HCT116 (cell line): ENCODE measurements at regions not wholly inside any gene's neighbourhood (a gene's known extent, or its start where the extent isn't known, plus 50 kb on each side); places are given as distances from the start of the nearest gene placed in this dataset.

Experiments used
- ATAC-seq: fragments of 200-7000 bp; cut with Tn5 transposase; 2 replicates; pipeline ENCODE4 v1.9.1; 2020; ENCODE audit warnings: mild to moderate bottlenecking, moderate library complexity
- BruUV-seq: library from RNA; stranded (reverse); fragments of 400-500 nt; replicated peaks from 2 replicates; lab custom pipeline; 2021; lab: Mats Ljungman, UMichigan
- CTCF ChIA-PET: fragments of 300-600 bp; sonication (Branson Sonifier 250); formaldehyde crosslinking; loops from one replicate; lab custom pipeline; 2021; ENCODE audit warnings: antibody characterized with exemption; lab: Charles Lee
- POLR2A ChIA-PET: fragments of 300-600, 350-600 bp; sonication (Branson Sonifier 250); formaldehyde crosslinking; loops from one replicate; lab custom pipeline; 2021; ENCODE audit warnings: antibody characterized with exemption; lab: Charles Lee
- RAD21 ChIA-PET, 2 experiments: fragments of 300-600 bp; sonication (Branson Sonifier 250); formaldehyde crosslinking; loops; one replicate each; lab custom pipeline; 2023; ENCODE audit warnings: low total read pairs in 2 of 2; ENCODE audit not compliant: uncharacterized antibody in 2 of 2, unreplicated experiment in 2 of 2, low non-redundant PET in 1 of 2; lab: Charles Lee
- DNase-seq: peaks from one replicate; pipeline ENCODE4 v3.0.0-alpha.2; 2010; ENCODE audit warnings: low read depth, low spot score
- H2AFZ ChIP-seq: fragments of 200-600 bp; shearing (Covaris generic), sonication (generic); 2 replicates; pipeline ENCODE4 v1.6.1; 2017; ENCODE audit warnings: low read depth, mixed run types, mixed read lengths, antibody characterized with exemption, low read length; ENCODE audit not compliant: poor library complexity, severe bottlenecking
- H3K27ac ChIP-seq: 2 replicates; pipeline ENCODE4 v1.5.1; 2012; ENCODE audit warnings: low read depth, low read length
- H3K27me3 ChIP-seq: fragments of 200-600 bp; sonication (generic); 2 replicates; pipeline ENCODE4 v1.6.1; 2016; ENCODE audit warnings: mixed run types, low read length, mixed read lengths; ENCODE audit not compliant: insufficient read depth
- H3K36me3 ChIP-seq, 2 experiments: fragments of 200-500 bp in 1 of 2; fragments of 200-600 bp in 1 of 2; sonication (Bioruptor generic) in 1 of 2; sonication (generic) in 1 of 2; 2 replicates each; pipeline versions ENCODE4 v1.5.1 to v1.6.1; 2014 to 2016; ENCODE audit warnings: low read length in 2 of 2, inconsistent platforms in 1 of 2, mixed read lengths in 1 of 2, mixed run types in 1 of 2; ENCODE audit not compliant: insufficient read depth in 2 of 2, control insufficient read depth in 1 of 2
- H3K4me1 ChIP-seq, 2 experiments: fragments of 200-600 bp in 1 of 2; sonication (generic) in 1 of 2; 2 replicates each; pipeline versions ENCODE4 v1.5.1 to v1.6.1; 2012 to 2017; ENCODE audit warnings: low read length in 2 of 2, inconsistent platforms in 1 of 2, mild to moderate bottlenecking in 1 of 2, mixed read lengths in 1 of 2, mixed run types in 1 of 2, moderate library complexity in 1 of 2; ENCODE audit not compliant: insufficient read depth in 2 of 2, control insufficient read depth in 1 of 2
- H3K4me2 ChIP-seq: fragments of 200-600 bp; sonication (generic); 2 replicates; pipeline ENCODE4 v1.6.1; 2017; ENCODE audit warnings: mixed run types, low read length, mixed read lengths
- H3K4me3 ChIP-seq, 2 experiments: fragments of 200-600 bp in 1 of 2; sonication (generic) in 1 of 2; replicated peaks in 1 of 2; 2 replicates each; pipeline ENCODE4 v1.5.1; 2011 to 2016; ENCODE audit warnings: low read length in 2 of 2, control low read depth in 1 of 2, low read depth in 1 of 2, mild to moderate bottlenecking in 1 of 2, mixed read lengths in 1 of 2, mixed run types in 1 of 2
- H3K79me2 ChIP-seq: fragments of 200-600 bp; sonication (generic); 2 replicates; pipeline ENCODE4 v1.6.1; 2017; ENCODE audit warnings: mild to moderate bottlenecking, mixed run types, low read length, moderate library complexity, mixed read lengths; ENCODE audit not compliant: insufficient read depth
- H3K9ac ChIP-seq: fragments of 200-600 bp; sonication (generic); 2 replicates; pipeline ENCODE4 v1.6.1; 2016; ENCODE audit warnings: low read length, mixed read lengths
- H3K9me2 ChIP-seq: fragments of 200-600 bp; sonication (generic), shearing (Covaris generic); 2 replicates; pipeline ENCODE4 v1.6.1; 2017; ENCODE audit warnings: mixed run types, mild to moderate bottlenecking, moderate library complexity; ENCODE audit not compliant: insufficient read depth
- H3K9me3 ChIP-seq, 2 experiments: fragments of 200-500 bp in 1 of 2; fragments of 200-600 bp in 1 of 2; sonication (Bioruptor generic) in 1 of 2; sonication (generic) in 1 of 2; 2 replicates each; pipeline ENCODE4 v1.6.1; 2014 to 2017; ENCODE audit warnings: low read length in 2 of 2, mixed read lengths in 2 of 2, inconsistent platforms in 1 of 2, low read depth in 1 of 2, mild to moderate bottlenecking in 1 of 2, mixed run types in 1 of 2, moderate library complexity in 1 of 2; ENCODE audit not compliant: control insufficient read depth in 1 of 2, insufficient read depth in 1 of 2
- H4K20me1 ChIP-seq: fragments of 200-600 bp; sonication (generic), shearing (Covaris generic); 2 replicates; pipeline ENCODE4 v1.6.1; 2017; ENCODE audit warnings: mixed run types, mild to moderate bottlenecking, moderate library complexity; ENCODE audit not compliant: insufficient read depth
- ATF3 ChIP-seq: IDR thresholded peaks from 2 replicates; pipeline ENCODE4 v1.6.1; 2012
- CEBPB ChIP-seq: IDR thresholded peaks from 2 replicates; pipeline ENCODE4 v1.6.1; 2012; ENCODE audit warnings: low read depth
- CTCF ChIP-seq, 3 experiments: fragments of 200-600 bp in 1 of 3; sonication (generic) in 1 of 3; IDR thresholded peaks in 2 of 3; conservative IDR thresholded peaks in 1 of 3; 2 replicates each; pipeline ENCODE4 v1.5.1; 2012 to 2017; ENCODE audit warnings: low read depth in 2 of 3, low read length in 2 of 3, antibody characterized with exemption in 1 of 3, borderline replicate concordance in 1 of 3, control low read depth in 1 of 3, mild to moderate bottlenecking in 1 of 3, mixed read lengths in 1 of 3, mixed run types in 1 of 3, moderate library complexity in 1 of 3; ENCODE audit not compliant: insufficient read depth in 1 of 3
- EGR1 ChIP-seq: IDR thresholded peaks from 2 replicates; pipeline ENCODE4 v1.6.1; 2012; ENCODE audit warnings: low read depth
- ELF1 ChIP-seq: IDR thresholded peaks from 2 replicates; pipeline ENCODE4 v1.6.1; 2012; ENCODE audit warnings: low read depth, borderline replicate concordance
- EZH2 ChIP-seq: fragments of 200-600 bp; sonication (generic); IDR thresholded peaks from 2 replicates; pipeline ENCODE4 v1.6.1; 2017; ENCODE audit warnings: antibody characterized with exemption, mixed run types
- EZH2phosphoT487 ChIP-seq: fragments of 200-600 bp; IDR thresholded peaks from 2 replicates; pipeline ENCODE4 v1.6.1; 2018; ENCODE audit warnings: antibody characterized with exemption, borderline replicate concordance
- FOSL1 ChIP-seq: IDR thresholded peaks from 2 replicates; pipeline ENCODE4 v1.6.1; 2012; ENCODE audit warnings: low read depth
- JUND ChIP-seq: IDR thresholded peaks from 2 replicates; pipeline ENCODE4 v1.6.1; 2012
- POLR2A ChIP-seq: IDR thresholded peaks from 2 replicates; pipeline ENCODE4 v1.7.0; 2011; ENCODE audit warnings: borderline replicate concordance; ENCODE audit not compliant: insufficient read depth, insufficient read length; ENCODE audit errors: extremely low read depth
- RAD21 ChIP-seq: IDR thresholded peaks from 2 replicates; pipeline ENCODE4 v1.6.1; 2012; ENCODE audit warnings: low read depth, mild to moderate bottlenecking
- REST ChIP-seq: IDR thresholded peaks from 2 replicates; pipeline ENCODE4 v1.6.1; 2012; ENCODE audit warnings: low read depth
- SRF ChIP-seq: IDR thresholded peaks from 2 replicates; pipeline ENCODE4 v1.6.1; 2012; ENCODE audit warnings: low read depth
- TCF7L2 ChIP-seq: IDR thresholded peaks from 2 replicates; pipeline ENCODE4 v1.7.0; 2011; ENCODE audit warnings: borderline replicate concordance, inconsistent platforms; ENCODE audit not compliant: insufficient read depth, insufficient read length; ENCODE audit errors: extremely low read depth
- ZFX ChIP-seq: fragments of 450-650 bp; IDR thresholded peaks from 2 replicates; pipeline ENCODE4 v1.6.1; 2017
- intact Hi-C: fragments of 100-400 bp; cut with micrococcal nuclease; formaldehyde crosslinking; loops from 2 replicates; pipeline ENCODE4 v1.10.0; 2022

- H4K20me1 ChIP-seq = no peaks in the 10 kb centered on the region
- intact Hi-C loops = no loop called here
- ChIA-PET RAD21 (no interaction called here), CTCF (no interaction called here), POLR2A (no interaction called here)
- no peak overlapping the region for H2AFZ ChIP-seq
- H3K79me2 ChIP-seq = no peaks in the 10 kb centered on the region
- H3K4me2 ChIP-seq = no peak overlapping the region
- H3K36me3 ChIP-seq = no peaks in the 10 kb centered on the region
- peaks cover 5% of the 10 kb centered on the region for H3K27me3 ChIP-seq
- H3K4me3 ChIP-seq = no peak overlapping the region
- no peaks in the 10 kb centered on the region for H3K9me2 ChIP-seq
- ATAC-seq = no peak
- no peaks in the 10 kb centered on the region for H3K4me1 ChIP-seq
- no peak overlapping the region for H3K27ac ChIP-seq
- TF ChIP-seq EZH2 (no peak), SRF (no peak)
- H3K9ac ChIP-seq = no peak overlapping the region
- no TSS peak for BruUV-seq
- no peaks in the 10 kb centered on the region for H3K9me3 ChIP-seq
- no peak for DNase-seq
Measured at GRCh38 chr6:133108419-133108818, 132.7 kb upstream of the EYA4 start.

GRCh38 chr6:133114973-133115372 lies 126.2 kb upstream of the EYA4 start:
- H2AFZ ChIP-seq = no peak overlapping the region

More at GRCh38 chr6:133114973-133115372, 126.2 kb upstream of the EYA4 start:
- no peak overlapping the region for H3K4me3 ChIP-seq
- no TSS peak for BruUV-seq
- no peak for DNase-seq
- no peak for ATAC-seq
- H3K4me1 ChIP-seq = no peaks in the 10 kb centered on the region
- H3K36me3 ChIP-seq = no peaks in the 10 kb centered on the region
- POLR2A ChIA-PET = no interaction called here
- no peak overlapping the region for H3K9ac ChIP-seq
- H4K20me1 ChIP-seq = no peaks in the 10 kb centered on the region
- no peaks in the 10 kb centered on the region for H3K9me2 ChIP-seq
- CTCF ChIA-PET = no interaction called here
- no peaks in the 10 kb centered on the region for H3K79me2 ChIP-seq
- TF ChIP-seq REST (no peak), CEBPB (no peak), ELF1 (no peak), ZFX (no peak), FOSL1 (no peak), CTCF (IDR thresholded peaks at IDR 0.05 in 2 of 3, conservative IDR thresholded peaks at IDR 0.05 in 1 of 3; ENCODE audit: borderline replicate concordance in 1 of 3, insufficient read depth in 1 of 3, low read depth in 2 of 3, low read length in 2 of 3) (no peak), JUND (no peak), TCF7L2 (no peak), ATF3 (no peak), EZH2phosphoT487 (no peak), EGR1 (no peak), POLR2A (no peak), RAD21 (no peak)
- TF ChIP-seq, all 23 proteins: peak for 0
- H3K27ac ChIP-seq = no peak overlapping the region
- H3K27me3 ChIP-seq = peaks cover 3% of the 10 kb centered on the region; the same call in 1 of the 2 replicates
- RAD21 ChIA-PET = no interaction called here
- intact Hi-C loops = no loop called here
- H3K4me2 ChIP-seq = no peak overlapping the region
- H3K9me3 ChIP-seq = no peaks in the 10 kb centered on the region
